Immature natural killer cell (primary cell): ENCODE measurements at regions not wholly inside any gene's neighbourhood (a gene's known extent, or its start where the extent isn't known, plus 50 kb on each side); places are given as distances from the start of the nearest gene placed in this dataset.
A peak's percentile ranks its signal among the peaks of the same experiment; 100 is the strongest.

Experiments
- DNase-seq, 3 donors: peaks; one replicate each; pipeline ENCODE4 v3.0.0; 2022; ENCODE audit warnings: mixed read lengths in 1 of 3
- H3K27ac Mint-ChIP-seq, 6 donors: one replicate each; pipeline ENCODE4 v1.8.0; 2020; ENCODE audit warnings: mixed read lengths in 6 of 6, mild to moderate bottlenecking in 5 of 6, inconsistent platforms in 4 of 6, moderate library complexity in 3 of 6
- H3K27me3 Mint-ChIP-seq, 3 donors: one replicate each; pipeline ENCODE4 v1.8.0; 2020 to 2021; ENCODE audit warnings: low read depth in 3 of 3, mild to moderate bottlenecking in 3 of 3, mixed read lengths in 3 of 3, moderate library complexity in 3 of 3, inconsistent platforms in 1 of 3
- H3K36me3 Mint-ChIP-seq, 3 donors: one replicate each; pipeline ENCODE4 v1.8.0; 2020; ENCODE audit warnings: mixed read lengths in 3 of 3, inconsistent platforms in 2 of 3, mild to moderate bottlenecking in 2 of 3
- H3K4me1 Mint-ChIP-seq, 2 donors: one replicate each; pipeline ENCODE4 v1.8.0; 2020; ENCODE audit warnings: inconsistent platforms in 2 of 2, mild to moderate bottlenecking in 2 of 2, mixed read lengths in 2 of 2, moderate library complexity in 1 of 2
- H3K4me3 Mint-ChIP-seq, 5 donors: one replicate each; pipeline ENCODE4 v1.8.0; 2020; ENCODE audit warnings: mild to moderate bottlenecking in 5 of 5, mixed read lengths in 5 of 5, inconsistent platforms in 3 of 5, moderate library complexity in 3 of 5
- H3K9me3 Mint-ChIP-seq, 6 donors: one replicate each; pipeline ENCODE4 v1.8.0; 2020; ENCODE audit warnings: mild to moderate bottlenecking in 6 of 6, mixed read lengths in 6 of 6, inconsistent platforms in 4 of 6, moderate library complexity in 3 of 6

DNA sequence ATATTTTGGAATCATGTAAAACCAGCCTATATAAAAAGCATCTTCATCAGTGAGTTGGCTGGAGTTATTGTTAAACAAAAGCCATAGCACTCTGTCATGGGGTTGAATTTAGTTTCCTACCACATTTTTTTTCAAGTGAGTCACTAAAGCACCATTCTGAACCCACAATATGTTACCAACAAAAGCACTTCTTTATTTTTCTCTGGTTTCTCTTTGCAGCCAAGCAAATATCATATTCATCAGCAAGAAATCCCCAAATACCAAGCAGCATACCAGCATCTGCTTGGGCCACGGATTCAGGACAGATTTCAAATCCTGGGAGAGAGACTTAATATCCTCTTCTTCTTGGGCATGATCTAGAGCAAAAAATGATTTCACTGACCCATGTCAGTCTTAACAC lies 441.4 kb downstream of the BCKDHB start:
- Mint-ChIP-seq H3K27ac (peak overlapping the region in 1 of 6 donors; percentile 72), H3K27me3 (no peaks in the 10 kb centered on the region), H3K36me3 (no peaks in the 10 kb centered on the region), H3K4me3 (peak overlapping the region in 1 of 5 donors; percentile 63), H3K9me3 (peaks cover 0 to 6% (median 0%) of the 10 kb centered on the region in 6 donors), H3K4me1 (no peaks in the 10 kb centered on the region)
- no peak for DNase-seq

DNA sequence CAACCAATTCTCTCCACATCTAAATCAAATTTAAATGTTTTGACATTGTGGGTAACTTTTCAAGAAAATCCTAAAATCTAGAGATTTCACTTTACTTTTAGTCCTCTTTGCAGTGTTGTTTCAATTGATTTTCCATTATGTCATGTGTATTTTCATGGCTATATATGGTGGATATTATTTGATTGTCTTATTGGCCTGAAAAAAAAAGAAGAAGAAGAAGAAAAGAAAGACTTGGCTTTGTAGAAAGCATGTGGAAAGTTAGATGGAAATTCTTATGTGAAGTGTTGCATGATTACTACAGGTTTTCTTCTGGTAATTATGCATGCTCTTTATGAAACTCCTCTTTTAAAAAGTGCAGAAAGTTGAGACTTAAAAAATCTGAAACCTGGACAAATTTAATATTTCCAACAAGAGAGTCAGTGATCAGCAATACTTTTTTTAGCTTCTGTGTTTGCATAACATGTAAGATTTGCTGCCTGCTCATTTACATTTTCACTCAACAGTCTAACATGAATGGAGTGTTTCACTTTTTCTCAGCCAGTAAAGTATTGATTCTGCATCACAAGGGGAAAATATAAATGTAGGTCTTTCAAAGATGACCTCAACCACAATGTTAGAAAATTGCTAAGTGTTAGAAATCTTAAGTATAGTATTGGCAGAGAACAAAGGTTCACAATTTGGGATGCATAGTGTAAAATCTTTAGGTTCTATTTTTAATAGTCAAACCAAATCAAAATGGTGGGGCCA lies 438.7 kb downstream of the BCKDHB start:
- Mint-ChIP-seq H3K4me3 (no peak overlapping the region), H3K27ac (peak overlapping the region in 1 of 6 donors; percentile 11), H3K9me3 (peaks cover 0 to 6% (median 2%) of the 10 kb centered on the region in 6 donors), H3K27me3 (peaks cover 0 to under 1% (median 0%) of the 10 kb centered on the region in 3 donors), H3K36me3 (no peaks in the 10 kb centered on the region), H3K4me1 (no peaks in the 10 kb centered on the region)
- DNase-seq = no peak

GRCh38 chr6:80544555-80544954 lies 438.1 kb downstream of the BCKDHB start:
- no peak overlapping the region for H3K4me3 Mint-ChIP-seq
- no peaks in the 10 kb centered on the region for H3K4me1 Mint-ChIP-seq
- H3K27me3 Mint-ChIP-seq = peaks cover 0 to 5% (median 0%) of the 10 kb centered on the region in 3 donors

GRCh38 chr6:80543598-80544222 lies 437.2 kb downstream of the BCKDHB start:
- H3K36me3 Mint-ChIP-seq = no peaks in the 10 kb centered on the region
- DNase-seq = no peak
- no peak overlapping the region for H3K27ac Mint-ChIP-seq
- peaks cover 0 to 5% (median 0%) of the 10 kb centered on the region in 3 donors for H3K27me3 Mint-ChIP-seq
- H3K4me1 Mint-ChIP-seq = no peaks in the 10 kb centered on the region
- no peak overlapping the region for H3K4me3 Mint-ChIP-seq
- peaks cover 0 to 11% (median 3%) of the 10 kb centered on the region in 6 donors for H3K9me3 Mint-ChIP-seq

More at GRCh38 chr6:80544555-80544954, 438.1 kb downstream of the BCKDHB start:
- peak overlapping the region in 1 of 6 donors; percentile 11 for H3K27ac Mint-ChIP-seq
- H3K36me3 Mint-ChIP-seq = no peaks in the 10 kb centered on the region
- DNase-seq = no peak
- peaks cover 0 to 8% (median 3%) of the 10 kb centered on the region in 6 donors for H3K9me3 Mint-ChIP-seq

GRCh38 chr6:80543151-80543550 lies 436.7 kb downstream of the BCKDHB start:
- Mint-ChIP-seq H3K4me3 (no peak overlapping the region), H3K27ac (no peak overlapping the region), H3K9me3 (peaks cover 0 to 11% (median 3%) of the 10 kb centered on the region in 6 donors), H3K36me3 (no peaks in the 10 kb centered on the region), H3K27me3 (peaks cover 0 to 5% (median 0%) of the 10 kb centered on the region in 3 donors), H3K4me1 (no peaks in the 10 kb centered on the region)
- DNase-seq = no peak

GRCh38 chr6:80541886-80542285 lies 435.4 kb downstream of the BCKDHB start:
- Mint-ChIP-seq H3K27ac (no peak overlapping the region), H3K4me3 (no peak overlapping the region), H3K9me3 (peaks cover 0 to 11% (median 3%) of the 10 kb centered on the region in 6 donors), H3K36me3 (no peaks in the 10 kb centered on the region), H3K4me1 (no peaks in the 10 kb centered on the region), H3K27me3 (peaks cover 0 to 5% (median 0%) of the 10 kb centered on the region in 3 donors)
- DNase-seq = no peak

- peaks cover 0 to 5% (median 0%) of the 10 kb centered on the region in 3 donors for H3K27me3 Mint-ChIP-seq
- no peak for DNase-seq
- peaks cover 0 to 11% (median 6%) of the 10 kb centered on the region in 6 donors for H3K9me3 Mint-ChIP-seq
- no peak overlapping the region for H3K4me3 Mint-ChIP-seq
- H3K27ac Mint-ChIP-seq = no peak overlapping the region
- H3K36me3 Mint-ChIP-seq = peaks cover 0 to 4% (median 0%) of the 10 kb centered on the region in 3 donors
- no peaks in the 10 kb centered on the region for H3K4me1 Mint-ChIP-seq
Observed at GRCh38 chr6:80541181-80541580, 434.7 kb downstream of the BCKDHB start.

DNA sequence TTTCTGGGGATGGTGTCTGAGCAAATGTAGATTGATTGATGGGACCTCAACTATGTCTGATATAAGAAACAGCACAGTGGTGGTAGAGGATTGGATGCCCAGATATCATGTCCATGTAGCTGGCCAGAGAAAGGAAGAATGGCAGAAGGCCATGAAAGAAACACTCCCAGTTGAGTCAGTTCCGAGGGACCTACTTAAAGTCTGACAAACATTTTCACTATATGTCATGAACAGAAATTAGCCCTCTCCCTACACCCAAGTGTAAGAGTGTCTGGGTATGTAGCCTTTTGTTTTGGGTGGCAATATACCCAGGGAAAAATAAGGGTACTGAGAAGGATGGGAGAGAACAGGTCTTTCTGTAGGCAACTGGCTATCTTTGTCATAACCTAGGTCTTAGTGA lies 434.2 kb downstream of the BCKDHB start:
- H3K4me1 Mint-ChIP-seq = no peaks in the 10 kb centered on the region
- peaks cover 0 to 5% (median 0%) of the 10 kb centered on the region in 3 donors for H3K27me3 Mint-ChIP-seq
- H3K36me3 Mint-ChIP-seq = peaks cover 0 to 7% (median 0%) of the 10 kb centered on the region in 3 donors
- no peak overlapping the region for H3K4me3 Mint-ChIP-seq
- H3K27ac Mint-ChIP-seq = no peak overlapping the region
- DNase-seq = no peak
- H3K9me3 Mint-ChIP-seq = peaks cover 0 to 11% (median 8%) of the 10 kb centered on the region in 6 donors

- Mint-ChIP-seq H3K9me3 (peaks cover 0 to 12% (median 7%) of the 10 kb centered on the region in 6 donors), H3K4me1 (no peaks in the 10 kb centered on the region), H3K27ac (no peak overlapping the region), H3K36me3 (peaks cover 0 to 7% (median 0%) of the 10 kb centered on the region in 3 donors), H3K4me3 (no peak overlapping the region), H3K27me3 (peaks cover 0 to 5% (median 0%) of the 10 kb centered on the region in 3 donors)
- DNase-seq = no peak
Observed at GRCh38 chr6:80537118-80537972, 430.9 kb downstream of the BCKDHB start.

DNA sequence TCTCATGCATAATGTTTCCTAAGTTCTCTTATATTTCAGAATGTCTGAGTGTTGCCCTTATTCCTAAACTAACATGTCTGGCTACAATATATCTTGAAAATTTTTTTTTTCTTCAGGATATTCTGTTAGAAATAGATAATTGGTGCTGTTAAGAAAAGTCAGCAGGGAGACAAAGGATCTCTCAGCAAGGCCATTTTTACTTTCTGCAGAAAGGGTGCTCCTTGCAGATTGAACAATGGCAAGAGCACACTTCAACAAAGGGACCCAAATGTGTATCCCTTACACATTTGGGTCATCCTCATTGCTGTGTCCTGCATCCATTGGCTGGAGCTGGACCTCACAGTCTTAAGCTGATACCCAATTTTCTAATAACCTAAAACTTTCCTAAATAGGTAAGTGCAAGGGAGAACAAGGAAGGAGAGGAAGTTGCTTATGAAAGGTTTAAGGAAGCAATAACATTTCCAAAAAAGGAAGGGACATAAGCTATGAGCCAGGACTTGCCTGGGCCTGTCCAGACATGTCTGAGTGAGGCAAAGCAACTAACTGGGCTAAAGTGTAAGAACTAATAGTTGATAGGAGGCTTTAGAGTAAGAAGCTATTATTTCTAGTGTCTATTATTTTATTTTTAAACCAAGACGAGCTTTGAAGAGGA lies 429.6 kb downstream of the BCKDHB start:
- Mint-ChIP-seq H3K27ac (no peak overlapping the region), H3K4me1 (no peaks in the 10 kb centered on the region), H3K27me3 (peaks cover 0 to 5% (median 0%) of the 10 kb centered on the region in 3 donors), H3K9me3 (peaks cover 0 to 12% (median 5%) of the 10 kb centered on the region in 6 donors), H3K36me3 (peaks cover 0 to 7% (median 0%) of the 10 kb centered on the region in 3 donors), H3K4me3 (no peak overlapping the region)
- no peak for DNase-seq

GRCh38 chr6:80531681-80532619 lies 425.5 kb downstream of the BCKDHB start:
- Mint-ChIP-seq H3K36me3 (peaks cover 0 to 12% (median 0%) of the 10 kb centered on the region in 3 donors), H3K4me3 (no peak overlapping the region), H3K9me3 (peaks cover 0 to 12% (median 1%) of the 10 kb centered on the region in 6 donors), H3K27ac (no peak overlapping the region), H3K27me3 (no peaks in the 10 kb centered on the region), H3K4me1 (no peaks in the 10 kb centered on the region)
- DNase-seq = no peak

DNA sequence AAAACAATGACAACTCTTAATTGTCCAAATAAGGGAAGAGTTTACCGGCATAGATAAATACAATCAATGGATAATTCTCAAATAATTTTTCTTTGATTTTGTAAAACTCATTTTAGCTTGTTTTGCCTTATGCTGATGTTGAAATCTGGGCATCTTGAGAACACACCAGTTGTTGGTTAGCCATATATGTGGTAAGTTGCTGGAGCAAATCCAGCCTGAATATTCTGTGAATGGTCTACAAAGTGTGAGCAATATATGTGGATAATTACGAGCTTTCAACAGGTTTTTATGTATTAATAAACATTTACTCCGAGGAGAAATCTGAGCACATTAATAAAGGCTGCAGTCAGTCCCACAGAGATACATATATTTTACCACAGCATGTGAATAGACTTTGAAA lies 423.6 kb downstream of the BCKDHB start:
- Mint-ChIP-seq H3K9me3 (no peaks in the 10 kb centered on the region), H3K27me3 (no peaks in the 10 kb centered on the region), H3K4me1 (no peaks in the 10 kb centered on the region), H3K36me3 (peaks cover 0 to 5% (median 0%) of the 10 kb centered on the region in 3 donors), H3K27ac (no peak overlapping the region), H3K4me3 (no peak overlapping the region)
- no peak for DNase-seq
